HG03066 (cell line): ENCODE measurements at regions not wholly inside any gene's neighbourhood (a gene's known extent, or its start where the extent isn't known, plus 50 kb on each side); places are given as distances from the start of the nearest gene placed in this dataset.
"Not testable (repeated sequence)": the region's sequence is repeated elsewhere in the genome, so short reads cannot be mapped to it uniquely, and the experiment has no call there.

Experiments used
- ATAC-seq: cut with Tn5 transposase; IDR thresholded peaks from one replicate; pipeline ENCODE4 v1.9.1; 2021; ENCODE audit warnings: low read depth; ENCODE audit not compliant: unreplicated experiment

- ATAC-seq: no peak
Measured at GRCh38 chr6:115323001-115323400, 737.7 kb downstream of the FRK start.

GRCh38 chr6:115319823-115320222 lies 740.9 kb downstream of the FRK start:
- no peak for ATAC-seq

- ATAC-seq: no peak
Measured at GRCh38 chr6:115310156-115310555, 750.5 kb downstream of the FRK start.

- no peak for ATAC-seq
Measured at GRCh38 chr6:115302731-115303130, 758.0 kb downstream of the FRK start.

- no peak for ATAC-seq
Measured at GRCh38 chr6:115287467-115287866, 773.2 kb downstream of the FRK start.

- ATAC-seq: no peak
Measured at GRCh38 chr6:115276881-115277565, 783.7 kb downstream of the FRK start.

DNA sequence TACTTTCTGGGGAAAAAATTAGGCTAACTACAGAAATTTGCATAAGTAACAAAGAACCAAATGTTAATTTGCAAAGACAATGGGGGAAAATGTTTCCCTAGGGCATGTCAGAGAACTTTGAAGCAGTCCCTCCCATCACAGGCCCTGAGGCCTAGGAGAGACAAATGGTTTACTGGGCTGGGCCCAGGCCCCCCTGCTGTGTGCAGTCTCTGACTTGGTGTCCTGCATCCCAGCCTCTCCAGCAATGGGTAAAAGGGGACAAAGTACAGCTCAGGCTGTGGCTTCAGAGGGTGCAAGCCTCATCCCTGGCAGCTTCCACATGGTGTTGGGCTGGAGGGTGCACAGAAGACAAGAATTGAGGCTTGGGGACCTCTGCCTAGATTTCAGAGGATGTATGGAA lies 788.4 kb downstream of the FRK start:
- no peak for ATAC-seq

DNA sequence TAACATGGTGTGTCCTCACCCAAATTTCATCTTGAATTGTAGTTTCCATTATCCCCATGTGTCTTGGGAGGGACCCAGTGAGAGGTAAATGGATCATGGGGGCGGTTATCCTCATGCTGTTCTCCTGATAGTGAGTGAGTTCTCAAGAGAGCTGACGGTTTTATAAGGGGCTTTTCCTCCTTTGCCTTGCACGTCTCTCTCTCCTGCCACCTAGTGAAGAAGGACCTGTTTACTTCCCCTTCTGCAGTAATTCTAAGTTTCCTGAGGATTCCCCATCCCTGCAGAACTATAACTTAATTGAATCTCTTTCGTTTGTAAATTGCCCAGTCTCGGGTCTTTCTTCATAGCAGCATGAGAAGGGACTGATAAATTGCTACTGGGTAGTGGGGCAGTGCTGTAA lies 789.3 kb downstream of the FRK start:
- ATAC-seq: no peak

DNA sequence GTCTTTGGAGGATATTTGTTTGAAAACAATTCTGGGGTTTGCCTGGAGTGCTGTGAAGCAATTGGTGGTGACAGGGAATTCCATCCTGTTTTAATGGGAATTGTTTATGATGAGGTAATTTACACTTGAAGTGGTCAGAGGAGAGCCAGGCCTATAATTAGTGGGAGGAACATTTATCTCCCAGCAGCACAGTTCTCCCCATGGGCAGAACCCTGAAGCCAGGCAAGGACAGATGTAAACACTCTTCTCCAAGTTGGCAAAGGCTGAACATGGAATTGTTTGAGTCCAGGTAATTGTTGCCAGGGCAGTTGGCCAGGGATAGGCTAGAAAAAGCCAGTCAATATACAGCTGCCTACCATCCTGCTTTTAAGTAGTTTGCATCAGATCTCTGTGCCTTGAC lies 789.7 kb downstream of the FRK start:
- no peak for ATAC-seq

DNA sequence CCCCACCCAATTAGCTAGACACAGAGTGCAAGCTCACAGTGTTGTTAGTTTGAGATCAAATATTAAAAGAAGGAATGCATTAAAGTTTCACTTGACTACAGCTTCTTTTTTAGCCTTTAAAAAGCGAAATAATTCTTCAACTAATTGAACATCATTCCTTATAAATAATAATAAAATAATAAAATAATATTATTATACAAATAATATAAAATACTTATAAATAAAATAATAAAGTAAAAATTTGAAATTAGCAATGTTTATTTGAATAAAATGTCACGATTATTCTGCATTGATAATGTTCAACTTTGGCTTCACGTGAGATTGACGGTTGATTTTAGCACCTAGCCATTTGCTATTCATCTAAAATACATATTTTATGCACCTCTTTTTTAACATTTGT lies 819.3 kb downstream of the FRK start:
- ATAC-seq: no peak

DNA sequence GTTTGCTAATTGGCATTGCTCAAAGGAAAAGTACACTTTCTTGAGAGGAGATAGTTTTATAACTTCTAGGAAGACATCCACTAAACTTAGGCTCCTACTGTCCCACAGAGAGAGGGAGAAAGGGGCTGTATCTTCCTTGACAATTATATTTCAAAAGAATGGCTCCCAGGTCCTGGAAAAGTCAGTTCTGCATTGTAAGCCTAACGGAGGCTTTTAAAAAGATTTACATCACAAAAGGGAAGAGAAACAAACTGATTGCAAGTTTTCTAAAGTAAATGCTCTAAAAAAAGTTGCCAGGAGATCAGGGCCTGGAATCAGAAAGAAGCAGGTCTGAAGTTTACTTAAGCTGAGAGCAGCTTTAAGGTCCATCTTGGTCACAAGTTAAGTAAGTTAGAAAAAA lies 839.5 kb downstream of the FRK start:
- no peak for ATAC-seq

- no peak for ATAC-seq
Measured at GRCh38 chr6:115220551-115221159, 840.0 kb downstream of the FRK start.

DNA sequence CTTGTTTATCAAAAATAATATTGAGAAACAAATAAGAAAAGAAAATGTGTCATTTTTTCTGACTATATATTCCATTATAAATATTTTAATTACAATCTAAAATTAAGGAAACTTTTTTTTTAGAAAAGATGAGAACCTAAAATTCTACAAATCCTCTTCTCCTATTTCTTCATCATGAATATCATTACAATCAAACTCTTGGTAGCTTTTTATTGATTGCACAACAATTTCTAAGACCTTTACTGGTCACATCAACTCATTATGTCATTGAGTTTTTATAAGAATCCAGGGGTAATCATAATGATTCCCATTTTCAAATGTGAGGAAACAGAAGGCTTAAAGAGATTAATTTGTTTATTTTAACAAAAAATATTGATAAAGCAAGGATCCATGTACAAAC lies 841.0 kb downstream of the FRK start:
- no peak for ATAC-seq

DNA sequence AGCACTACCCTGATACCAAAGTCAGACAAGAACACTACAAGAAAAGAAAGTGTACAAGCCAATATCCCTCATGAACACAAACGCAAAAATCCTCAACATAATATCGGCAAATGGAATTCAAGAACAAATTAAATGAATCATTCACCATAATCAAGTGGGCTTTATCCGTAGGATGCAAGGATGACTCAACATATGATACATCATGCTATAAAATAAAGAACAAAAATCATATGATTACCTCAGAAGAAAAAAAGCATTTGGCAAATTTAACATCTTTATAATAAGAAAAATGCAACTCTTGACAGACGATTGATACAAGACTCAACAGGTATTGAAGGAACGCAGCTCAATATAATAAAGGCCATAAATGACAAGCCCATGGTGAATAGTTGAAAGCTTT lies 843.9 kb downstream of the FRK start:
- no peak for ATAC-seq

GRCh38 chr6:115214283-115214682 lies 846.4 kb downstream of the FRK start:
- no peak for ATAC-seq

- no peak for ATAC-seq
Measured at GRCh38 chr6:115203381-115203780, 857.3 kb downstream of the FRK start.

GRCh38 chr6:115194981-115195638 lies 852.3 kb upstream of the HS3ST5 start:
- no peak for ATAC-seq

GRCh38 chr6:115191989-115192388 lies 849.2 kb upstream of the HS3ST5 start:
- no peak for ATAC-seq

GRCh38 chr6:115190534-115190933 lies 847.7 kb upstream of the HS3ST5 start:
- no peak for ATAC-seq

DNA sequence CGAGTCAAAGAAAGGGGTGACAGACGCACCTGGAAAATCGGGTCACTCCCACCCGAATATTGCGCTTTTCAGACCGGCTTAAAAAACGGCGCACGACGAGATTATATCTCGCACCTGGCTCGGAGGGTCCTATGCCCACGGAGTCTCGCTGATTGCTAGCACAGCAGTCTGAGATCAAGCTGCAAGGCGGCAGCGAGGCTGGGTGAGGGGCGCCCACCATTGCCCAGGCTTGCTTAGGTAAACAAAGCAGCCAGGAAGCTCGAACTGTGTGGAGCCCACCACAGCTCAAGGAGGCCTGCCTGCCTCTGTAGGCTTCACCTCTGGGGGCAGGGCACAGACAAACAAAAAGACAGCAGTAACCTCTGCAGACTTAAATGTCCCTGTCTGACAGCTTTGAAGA lies 832.6 kb upstream of the HS3ST5 start:
- ATAC-seq: not testable (repeated sequence)

DNA sequence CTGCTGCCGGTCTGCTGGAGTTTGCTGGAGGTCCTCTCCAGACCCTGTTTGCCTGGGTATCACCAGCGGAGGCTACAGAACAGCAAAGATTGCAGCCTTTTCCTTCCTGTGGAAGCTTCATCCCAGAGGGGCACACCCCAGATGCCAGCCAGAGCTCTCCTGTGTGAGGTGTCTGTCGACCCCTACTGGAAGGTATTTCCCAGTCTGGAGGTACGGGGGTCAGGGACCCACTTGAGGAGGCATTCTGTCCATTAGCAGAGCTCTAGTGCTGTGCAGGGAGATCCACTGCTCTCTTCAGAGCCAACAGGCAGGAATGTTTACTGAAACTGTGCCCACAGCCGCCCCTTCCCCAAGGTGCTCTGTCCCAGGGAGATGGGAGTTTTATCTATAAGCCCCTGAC lies 823.1 kb upstream of the HS3ST5 start:
- ATAC-seq: not testable (repeated sequence)

DNA sequence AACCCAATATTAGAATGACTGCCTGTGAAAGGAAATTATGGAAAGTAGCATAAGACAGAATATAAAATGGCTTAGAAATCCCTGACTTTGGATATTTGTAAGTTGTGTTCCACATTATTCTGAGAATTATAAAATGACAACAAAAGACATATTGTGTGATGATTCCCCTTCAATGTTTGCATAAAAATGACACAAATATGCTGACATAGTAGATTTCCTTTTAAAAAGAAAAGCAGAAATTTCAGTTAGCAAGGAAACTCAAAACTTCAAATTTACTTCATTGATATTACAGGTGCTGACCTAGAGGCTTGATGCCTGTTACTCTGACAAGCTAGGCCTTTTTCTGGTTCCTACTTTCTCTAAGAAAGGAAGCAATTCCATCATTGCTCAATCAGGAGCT lies 816.9 kb upstream of the HS3ST5 start:
- no peak for ATAC-seq
